ENCODE measurements at regions not wholly inside any gene's neighbourhood (a gene's known extent, or its start where the extent isn't known, plus 50 kb on each side); places are given as distances from the start of the nearest gene placed in this dataset.
"Not testable (repeated sequence)": the region's sequence is repeated elsewhere in the genome, so short reads cannot be mapped to it uniquely, and the experiment has no call there.

DNA sequence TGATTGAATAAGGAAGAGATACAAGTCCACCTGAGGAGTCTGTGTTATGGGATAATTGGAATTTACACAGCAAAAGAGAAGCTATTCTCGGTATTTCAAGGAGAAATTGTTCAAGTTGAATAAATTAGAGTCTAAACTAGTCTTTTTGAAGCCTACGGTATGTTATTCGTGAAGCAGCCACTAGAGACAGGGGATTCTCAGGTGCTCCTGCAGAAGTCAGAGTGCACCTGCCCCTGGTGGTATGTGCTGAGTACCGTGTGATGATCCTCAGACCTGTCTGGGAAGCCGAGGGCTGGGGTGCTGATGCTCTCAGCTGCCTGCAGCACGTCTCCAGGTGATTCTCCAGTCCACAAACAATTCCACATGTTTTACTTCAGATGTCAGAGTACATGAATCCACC is 1171.7 kb downstream of the RPIA start:
- DNase-seq (ENCODE audit: low spot score): not testable (repeated sequence)

GRCh38 chr2:89874810-89875595 is 1183.5 kb downstream of the RPIA start:
- DNase-seq (ENCODE audit: low spot score): not testable (repeated sequence)

GRCh38 chr2:89876445-89876844 is 1185.0 kb downstream of the RPIA start:
- DNase-seq (ENCODE audit: low spot score): not testable (repeated sequence)

GRCh38 chr2:89876878-89877277 is 1185.4 kb downstream of the RPIA start:
- not testable (repeated sequence) for DNase-seq (ENCODE audit: low spot score)

DNA sequence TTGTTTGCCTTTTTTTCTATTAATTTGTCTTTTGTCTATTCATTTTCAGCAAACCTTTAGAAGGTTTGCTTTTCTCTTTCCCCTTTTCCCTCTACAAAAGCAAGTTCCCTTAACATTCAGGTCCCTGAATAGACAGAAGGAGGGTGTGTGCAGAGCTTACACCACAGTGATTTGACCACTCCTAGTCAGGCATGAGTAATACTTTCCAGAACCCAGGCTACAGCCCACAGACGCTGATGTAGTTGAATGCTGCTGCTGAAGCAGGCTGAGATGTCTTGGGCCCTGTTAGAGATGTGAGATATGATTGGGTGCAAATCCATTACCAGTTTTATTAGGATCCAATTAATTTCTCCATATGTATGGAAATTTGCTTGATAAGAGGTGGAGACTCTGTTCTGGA is 1191.4 kb downstream of the RPIA start:
- DNase-seq (ENCODE audit: low spot score): not testable (repeated sequence)

GRCh38 chr2:89883624-89884023 is 1192.2 kb downstream of the RPIA start:
- not testable (repeated sequence) for DNase-seq (ENCODE audit: low spot score)

- not testable (repeated sequence) for DNase-seq (ENCODE audit: low spot score)
Measured at GRCh38 chr2:89885071-89885470, 1193.6 kb downstream of the RPIA start.

- DNase-seq (ENCODE audit: low spot score): not testable (repeated sequence)
Measured at GRCh38 chr2:89888693-89889092, 1197.2 kb downstream of the RPIA start.

GRCh38 chr2:89890185-89890773 is 1198.8 kb downstream of the RPIA start:
- DNase-seq (ENCODE audit: low spot score): not testable (repeated sequence)

GRCh38 chr2:89894988-89895387 is 1203.5 kb downstream of the RPIA start:
- not testable (repeated sequence) for DNase-seq (ENCODE audit: low spot score)

- DNase-seq (ENCODE audit: low spot score): not testable (repeated sequence)
Measured at GRCh38 chr2:89895629-89896028, 1204.2 kb downstream of the RPIA start.

- DNase-seq (ENCODE audit: low spot score): not testable (repeated sequence)
Measured at GRCh38 chr2:89927018-89927417, 1235.5 kb downstream of the RPIA start.

- DNase-seq (ENCODE audit: low spot score): not testable (repeated sequence)
Measured at GRCh38 chr2:89935436-89935835, 1244.0 kb downstream of the RPIA start.

GRCh38 chr2:89936011-89936410 is 1244.5 kb downstream of the RPIA start:
- DNase-seq (ENCODE audit: low spot score): not testable (repeated sequence)

DNA sequence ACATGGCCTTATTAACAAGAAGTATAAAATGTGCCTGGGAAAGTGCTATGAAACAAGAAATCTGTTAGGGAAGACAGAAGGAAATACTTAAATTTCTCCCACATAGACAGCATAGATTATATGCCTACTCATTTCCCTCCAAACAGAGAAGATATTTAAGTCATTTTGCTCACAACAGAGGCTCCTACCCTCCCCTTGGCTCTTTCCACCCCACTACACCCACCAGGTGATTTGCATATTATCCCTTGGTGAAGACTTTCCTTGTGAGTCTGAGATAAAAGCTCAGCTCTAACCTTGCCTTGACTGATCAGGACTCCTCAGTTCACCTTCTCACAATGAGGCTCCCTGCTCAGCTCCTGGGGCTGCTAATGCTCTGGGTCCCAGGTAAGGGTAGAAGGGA is 1245.1 kb downstream of the RPIA start:
- DNase-seq (ENCODE audit: low spot score): not testable (repeated sequence)

DNA sequence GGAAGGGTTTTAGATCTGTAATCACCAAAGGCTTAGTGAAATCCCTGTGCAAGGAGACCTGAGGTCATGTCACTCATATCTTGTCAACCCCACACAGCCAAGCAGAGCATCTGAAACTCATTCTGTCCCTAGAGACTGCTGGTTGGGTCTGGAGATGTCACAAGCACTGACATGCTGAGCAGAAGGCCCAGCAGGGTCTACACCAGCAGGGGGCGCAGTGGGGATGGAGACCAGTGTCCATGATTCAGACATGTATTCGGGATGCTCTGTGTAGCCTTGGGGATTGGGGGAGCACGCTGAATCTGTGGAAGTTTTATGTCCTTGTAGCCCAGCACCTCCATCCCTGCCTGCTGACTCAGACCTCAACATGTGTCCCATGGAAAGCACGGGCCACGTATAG is 1247.3 kb downstream of the RPIA start:
- DNase-seq (ENCODE audit: low spot score): not testable (repeated sequence)

DNA sequence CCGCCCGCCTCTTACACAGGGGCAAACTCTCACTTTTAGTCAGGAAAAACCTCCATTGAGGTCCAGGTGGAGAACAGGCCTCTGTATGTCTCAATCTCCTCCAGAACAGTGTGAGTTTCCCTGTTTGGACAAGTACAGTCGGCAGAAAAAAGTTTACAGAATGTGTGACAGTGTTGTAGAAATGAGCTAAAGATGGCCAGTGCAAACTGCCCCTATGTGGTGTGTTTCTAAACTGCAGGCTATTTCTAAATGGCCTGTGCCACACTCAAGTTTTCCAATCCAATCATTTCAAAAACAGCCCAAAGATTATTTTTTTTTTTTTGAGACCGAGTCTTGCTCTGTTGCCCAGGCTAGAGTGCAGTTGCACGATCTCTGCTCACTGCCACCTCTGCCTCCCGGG is 1252.8 kb downstream of the RPIA start:
- not testable (repeated sequence) for DNase-seq (ENCODE audit: low spot score)

GRCh38 chr2:89945004-89945616 is 1253.6 kb downstream of the RPIA start:
- not testable (repeated sequence) for DNase-seq (ENCODE audit: low spot score)

- not testable (repeated sequence) for DNase-seq (ENCODE audit: low spot score)
Measured at GRCh38 chr2:89947208-89947815, 1255.8 kb downstream of the RPIA start.

- not testable (repeated sequence) for DNase-seq (ENCODE audit: low spot score)
Measured at GRCh38 chr2:89948102-89948501, 1256.6 kb downstream of the RPIA start.

GRCh38 chr2:89950807-89951206 is 1259.3 kb downstream of the RPIA start:
- not testable (repeated sequence) for DNase-seq (ENCODE audit: low spot score)

- DNase-seq (ENCODE audit: low spot score): not testable (repeated sequence)
Measured at GRCh38 chr2:89957236-89957635, 1265.8 kb downstream of the RPIA start.
